GM10248 (cell line): ENCODE measurements at regions not wholly inside any gene's neighbourhood (a gene's known extent, or its start where the extent isn't known, plus 50 kb on each side); places are given as distances from the start of the nearest gene placed in this dataset.

Experiments used
- CTCF ChIA-PET: fragments of 300-600 bp; sonication (Branson Sonifier 250); formaldehyde crosslinking; extraction: SDS; loops from one replicate; lab custom pipeline; 2021; ENCODE audit warnings: antibody characterized with exemption; lab: Yijun Ruan, JAX
- POLR2A ChIA-PET: fragments of 350-650 bp; sonication (Branson Sonifier 250); formaldehyde crosslinking; extraction: SDS; loops from one replicate; lab custom pipeline; 2020; ENCODE audit warnings: antibody characterized with exemption; lab: Yijun Ruan, JAX
- DNase-seq: peaks from one replicate; pipeline ENCODE4 v3.0.0; 2012; ENCODE audit errors: extremely low spot score
- TF ChIP-seq, protein P1 (sequence below): IDR thresholded peaks from 2 replicates; pipeline ENCODE4 v1.5.1; 2012; ENCODE audit warnings: mild to moderate bottlenecking, low read depth; ENCODE audit errors: extremely low read depth, missing control alignments, control extremely low read depth

- ChIA-PET POLR2A (no interaction called here), CTCF (interaction anchor here (1.2 kb wide), 1 partner anchor 12 kb away, joined by 4 read pairs; no protein-coding TSS in a partner anchor)
- DNase-seq, result no peak
- TF ChIP-seq, protein P1, sequence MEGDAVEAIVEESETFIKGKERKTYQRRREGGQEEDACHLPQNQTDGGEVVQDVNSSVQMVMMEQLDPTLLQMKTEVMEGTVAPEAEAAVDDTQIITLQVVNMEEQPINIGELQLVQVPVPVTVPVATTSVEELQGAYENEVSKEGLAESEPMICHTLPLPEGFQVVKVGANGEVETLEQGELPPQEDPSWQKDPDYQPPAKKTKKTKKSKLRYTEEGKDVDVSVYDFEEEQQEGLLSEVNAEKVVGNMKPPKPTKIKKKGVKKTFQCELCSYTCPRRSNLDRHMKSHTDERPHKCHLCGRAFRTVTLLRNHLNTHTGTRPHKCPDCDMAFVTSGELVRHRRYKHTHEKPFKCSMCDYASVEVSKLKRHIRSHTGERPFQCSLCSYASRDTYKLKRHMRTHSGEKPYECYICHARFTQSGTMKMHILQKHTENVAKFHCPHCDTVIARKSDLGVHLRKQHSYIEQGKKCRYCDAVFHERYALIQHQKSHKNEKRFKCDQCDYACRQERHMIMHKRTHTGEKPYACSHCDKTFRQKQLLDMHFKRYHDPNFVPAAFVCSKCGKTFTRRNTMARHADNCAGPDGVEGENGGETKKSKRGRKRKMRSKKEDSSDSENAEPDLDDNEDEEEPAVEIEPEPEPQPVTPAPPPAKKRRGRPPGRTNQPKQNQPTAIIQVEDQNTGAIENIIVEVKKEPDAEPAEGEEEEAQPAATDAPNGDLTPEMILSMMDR, result no peak
Measured at GRCh38 chr3:187995667-187996066, 158.3 kb upstream of the LPP start.

DNA sequence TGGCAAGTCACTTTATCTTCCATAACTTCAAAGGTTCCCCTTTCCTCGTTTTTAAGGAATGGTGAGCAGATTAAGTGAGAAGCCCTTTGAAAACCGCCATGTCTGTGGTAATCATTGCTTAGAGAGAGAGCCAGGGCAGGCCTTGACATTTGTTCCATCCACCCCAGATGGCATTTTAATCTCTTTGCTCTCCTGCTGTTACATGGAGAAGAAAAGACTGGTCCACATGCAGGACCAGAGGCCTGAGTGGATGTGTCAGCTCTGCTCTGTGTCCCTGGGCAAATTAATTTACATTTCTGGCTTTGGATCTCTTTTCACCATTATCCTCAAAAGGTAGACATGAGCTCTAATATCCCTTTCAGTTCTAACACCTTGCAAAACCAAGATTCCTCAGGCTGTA, 157.3 kb upstream of the LPP start:
- CTCF ChIA-PET, result interaction anchor here (1.5 kb wide), 1 partner anchor 257 kb away, joined by 5 read pairs; no protein-coding TSS in a partner anchor
- POLR2A ChIA-PET, result no interaction called here
- TF ChIP-seq, protein P1, result no peak
- no peak for DNase-seq

DNA sequence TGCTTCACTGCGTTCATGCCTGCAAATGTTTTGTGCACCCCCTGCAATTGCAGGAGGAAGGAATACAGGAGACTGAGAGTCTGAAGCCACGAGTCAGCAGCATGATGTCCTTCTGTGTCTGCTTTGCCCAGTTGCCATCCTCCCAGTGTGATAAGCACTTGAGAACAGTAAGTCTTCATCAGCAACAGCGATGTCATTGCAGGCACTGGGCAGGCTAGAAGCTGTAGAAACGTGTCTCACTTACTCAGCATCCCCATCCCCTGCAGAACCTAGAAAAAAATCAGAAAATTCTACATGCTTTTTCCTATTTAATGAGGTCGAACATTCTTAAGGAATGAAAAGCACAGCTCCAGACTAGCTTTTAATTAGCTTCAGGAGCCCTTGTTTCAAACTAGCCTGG, 156.5 kb upstream of the LPP start:
- TF ChIP-seq, protein P1, result no peak
- ChIA-PET POLR2A (no interaction called here), CTCF (interaction anchor here (1.5 kb wide), 1 partner anchor 258 kb away, joined by 5 read pairs; no protein-coding TSS in a partner anchor)
- no peak for DNase-seq

- DNase-seq, result no peak
- ChIA-PET POLR2A (no interaction called here), CTCF (no interaction called here)
- TF ChIP-seq, protein P1, result no peak
Measured at GRCh38 chr3:187997946-187998561, 155.9 kb upstream of the LPP start.

GRCh38 chr3:187998611-187999010, 155.3 kb upstream of the LPP start:
- TF ChIP-seq, protein P1, result no peak
- DNase-seq, result no peak
- ChIA-PET CTCF (no interaction called here), POLR2A (no interaction called here)

DNA sequence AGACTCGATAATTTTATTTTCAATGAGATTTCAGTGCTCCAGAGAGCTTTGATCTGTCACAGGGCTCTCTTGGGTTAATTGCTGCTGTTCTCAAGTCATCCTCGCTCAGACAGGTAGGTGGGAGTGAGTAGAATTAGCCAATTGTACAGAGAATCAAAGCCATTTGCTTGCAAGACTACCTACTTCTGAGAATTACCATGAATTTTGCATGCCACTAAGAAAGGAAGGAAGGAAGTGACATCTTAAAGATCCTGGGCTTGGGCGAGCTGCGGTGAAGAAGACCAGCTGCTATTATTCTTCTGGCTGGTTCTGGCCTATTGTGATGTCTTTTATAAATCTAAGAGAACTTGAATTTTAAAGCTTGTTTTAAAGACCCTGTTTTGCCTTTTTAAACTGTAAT, 154.1 kb upstream of the LPP start:
- ChIA-PET POLR2A (no interaction called here), CTCF (no interaction called here)
- DNase-seq, result no peak
- TF ChIP-seq, protein P1, result no peak
